Caco-2 (cell line): ENCODE measurements at regions not wholly inside any gene's neighbourhood (a gene's known extent, or its start where the extent isn't known, plus 50 kb on each side); places are given as distances from the start of the nearest gene placed in this dataset.

Experiments
- BruUV-seq: library from RNA; stranded (reverse); fragments of 400-500 nt; replicated peaks from 2 replicates; lab custom pipeline; 2021; lab: Mats Ljungman, UMichigan
- CTCF ChIA-PET: fragments of 300-600 bp; sonication (Branson Sonifier 250); formaldehyde crosslinking; loops from one replicate; lab custom pipeline; 2022; ENCODE audit warnings: antibody characterized with exemption; lab: Charles Lee
- POLR2A ChIA-PET: fragments of 300-600 bp; sonication (Branson Sonifier 250); formaldehyde crosslinking; loops from one replicate; lab custom pipeline; 2022; ENCODE audit warnings: antibody characterized with exemption; lab: Charles Lee
- DNase-seq, 2 experiments: peaks; one replicate each; pipeline versions ENCODE4 v3.0.0 to v3.0.0-alpha.2; 2020 to 2022
- H3K27me3 ChIP-seq: replicated peaks from 2 replicates; pipeline ENCODE4 v1.6.0; 2011; ENCODE audit warnings: low read length; ENCODE audit not compliant: control insufficient read depth, insufficient read depth
- H3K36me3 ChIP-seq: 2 replicates; pipeline ENCODE4 v1.5.1; 2011; ENCODE audit warnings: low read length; ENCODE audit not compliant: control insufficient read depth, insufficient read depth
- H3K4me1 ChIP-seq: fragments of 250-450 bp; sonication (Bioruptor Pico); 2 replicates; pipeline ENCODE4 v1.5.1; 2020; ENCODE audit warnings: mild to moderate bottlenecking
- H3K4me3 ChIP-seq: 2 replicates; pipeline ENCODE4 v1.5.1; 2011; ENCODE audit warnings: low read depth, mild to moderate bottlenecking, control low read depth, low read length
- H3K9me3 ChIP-seq: fragments of 250-450 bp; sonication (Bioruptor Pico); 2 replicates; pipeline ENCODE4 v1.5.1; 2020; ENCODE audit warnings: mild to moderate bottlenecking, moderate library complexity
- H3K27ac Mint-ChIP-seq: one replicate; pipeline ENCODE4 v1.8.0; 2022; ENCODE audit warnings: mixed read lengths; ENCODE audit not compliant: unreplicated experiment
- H3K27me3 Mint-ChIP-seq: one replicate; pipeline ENCODE4 v1.8.0; 2022; ENCODE audit warnings: mixed read lengths; ENCODE audit not compliant: insufficient read depth, unreplicated experiment
- H3K36me3 Mint-ChIP-seq: one replicate; pipeline ENCODE4 v1.8.0; 2022; ENCODE audit warnings: mild to moderate bottlenecking, mixed read lengths; ENCODE audit not compliant: insufficient read depth, unreplicated experiment
- H3K4me1 Mint-ChIP-seq: one replicate; pipeline ENCODE4 v1.8.0; 2022; ENCODE audit warnings: low read depth, mixed read lengths; ENCODE audit not compliant: unreplicated experiment
- H3K4me3 Mint-ChIP-seq: one replicate; pipeline ENCODE4 v1.8.0; 2022; ENCODE audit warnings: mild to moderate bottlenecking, moderate library complexity, mixed read lengths; ENCODE audit not compliant: unreplicated experiment
- H3K9me3 Mint-ChIP-seq: one replicate; pipeline ENCODE4 v1.8.0; 2022; ENCODE audit warnings: mixed read lengths; ENCODE audit not compliant: unreplicated experiment
- CTCF ChIP-seq, 2 experiments: fragments of 200-600 bp in 1 of 2; IDR thresholded peaks; 1 replicate in 1 of 2; 2 replicates in 1 of 2; pipeline versions ENCODE4 v1.5.1 to v1.8.0; 2011 to 2022; ENCODE audit warnings: antibody characterized with exemption in 1 of 2, control low read depth in 1 of 2, inconsistent platforms in 1 of 2, low read depth in 1 of 2, low read length in 1 of 2, mild to moderate bottlenecking in 1 of 2, moderate library complexity in 1 of 2; ENCODE audit not compliant: insufficient read depth in 1 of 2, severe bottlenecking in 1 of 2, unreplicated experiment in 1 of 2
- intact Hi-C: fragments of 100-400 bp; cut with micrococcal nuclease; formaldehyde crosslinking; loops from one replicate; pipeline ENCODE4 v1.10.0; 2022; ENCODE audit not compliant: unreplicated experiment

- no peaks in the 10 kb centered on the region for H3K36me3 Mint-ChIP-seq
- H3K4me1 ChIP-seq = 0 out of 2 replicates have a peak, but pooled peaks cover 7% of the 10 kb centered on the region
- no peak for TF ChIP-seq CTCF (IDR thresholded peaks at IDR 0.05; ENCODE audit: insufficient read depth in 1 of 2, low read depth in 1 of 2, low read length in 1 of 2, severe bottlenecking in 1 of 2, unreplicated experiment in 1 of 2)
- no peaks in the 10 kb centered on the region for H3K36me3 ChIP-seq
- no TSS peak for BruUV-seq
- H3K27me3 ChIP-seq = no peaks in the 10 kb centered on the region
- DNase-seq = no peak
- H3K27me3 Mint-ChIP-seq = no peaks in the 10 kb centered on the region
- CTCF ChIA-PET = no interaction called here
- peaks cover 9% of the 10 kb centered on the region for H3K9me3 Mint-ChIP-seq
- no peaks in the 10 kb centered on the region for H3K4me1 Mint-ChIP-seq
- H3K4me3 Mint-ChIP-seq = no peak overlapping the region
- intact Hi-C loops = no loop called here
- POLR2A ChIA-PET = no interaction called here
- no peak overlapping the region for H3K4me3 ChIP-seq
- no peak overlapping the region for H3K27ac Mint-ChIP-seq
- H3K9me3 ChIP-seq = no peaks in the 10 kb centered on the region
Observed at GRCh38 chr6:4603856-4604369, 172.3 kb upstream of the CDYL start.

- no peak overlapping the region for H3K4me3 Mint-ChIP-seq
- no peaks in the 10 kb centered on the region for H3K36me3 Mint-ChIP-seq
- peaks cover 9% of the 10 kb centered on the region for H3K9me3 Mint-ChIP-seq
- no TSS peak for BruUV-seq
- Histone ChIP-seq H3K9me3 (no peaks in the 10 kb centered on the region), H3K27me3 (no peaks in the 10 kb centered on the region), H3K4me1 (0 out of 2 replicates have a peak, but pooled peaks cover 7% of the 10 kb centered on the region), H3K4me3 (no peak overlapping the region), H3K36me3 (no peaks in the 10 kb centered on the region)
- intact Hi-C loops = no loop called here
- ChIA-PET CTCF (no interaction called here), POLR2A (no interaction called here)
- no peak for DNase-seq
- TF ChIP-seq CTCF (IDR thresholded peaks at IDR 0.05; ENCODE audit: insufficient read depth in 1 of 2, low read depth in 1 of 2, low read length in 1 of 2, severe bottlenecking in 1 of 2, unreplicated experiment in 1 of 2) = no peak
- H3K27me3 Mint-ChIP-seq = no peaks in the 10 kb centered on the region
- peak overlapping the region; percentile 26 for H3K27ac Mint-ChIP-seq
- H3K4me1 Mint-ChIP-seq = no peaks in the 10 kb centered on the region
Observed at GRCh38 chr6:4603291-4603690, 172.9 kb upstream of the CDYL start.

GRCh38 chr6:4599924-4600323 is 176.3 kb upstream of the CDYL start:
- Histone ChIP-seq H3K36me3 (no peaks in the 10 kb centered on the region), H3K4me3 (no peak overlapping the region), H3K9me3 (no peaks in the 10 kb centered on the region), H3K27me3 (no peaks in the 10 kb centered on the region), H3K4me1 (no peaks in the 10 kb centered on the region)
- no peak overlapping the region for H3K27ac Mint-ChIP-seq
- H3K36me3 Mint-ChIP-seq = no peaks in the 10 kb centered on the region
- no TSS peak for BruUV-seq
- no peak overlapping the region for H3K4me3 Mint-ChIP-seq
- H3K9me3 Mint-ChIP-seq = peaks cover 9% of the 10 kb centered on the region
- TF ChIP-seq CTCF (IDR thresholded peaks at IDR 0.05; ENCODE audit: insufficient read depth in 1 of 2, low read depth in 1 of 2, low read length in 1 of 2, severe bottlenecking in 1 of 2, unreplicated experiment in 1 of 2) = no peak
- H3K27me3 Mint-ChIP-seq = peaks cover 3% of the 10 kb centered on the region
- ChIA-PET POLR2A (no interaction called here), CTCF (no interaction called here)
- H3K4me1 Mint-ChIP-seq = no peaks in the 10 kb centered on the region
- intact Hi-C loops = no loop called here
- no peak for DNase-seq
